ENCODE measurements at regions not wholly inside any gene's neighbourhood (a gene's known extent, or its start where the extent isn't known, plus 50 kb on each side); places are given as distances from the start of the nearest gene placed in this dataset.

GRCh38 chr2:142306131-142306530, 175.3 kb upstream of the LRP1B start:
- Histone ChIP-seq H3K27ac (ENCODE audit: low read depth, low read length) (no peak overlapping the region), H3K4me3 (ENCODE audit: extremely low read depth in 1 of 4, insufficient read depth in 2 of 4, low read depth in 3 of 4, low read length in 4 of 4) (no peak overlapping the region), H3K4me1 (replicated peaks in 1 of 4; ENCODE audit: control insufficient read depth in 3 of 4, insufficient read depth in 4 of 4, low read length in 3 of 4) (no peaks in the 10 kb centered on the region), H2BK120ac (replicated peaks; ENCODE audit: low read depth, low read length) (no peak overlapping the region), H3K27me3 (replicated peaks in 1 of 4; ENCODE audit: control insufficient read depth in 3 of 4, extremely low read depth in 1 of 4, insufficient read depth in 3 of 4, low read length in 3 of 4) (no peaks in the 10 kb centered on the region), H4K20me1 (replicated peaks in 1 of 2; ENCODE audit: control insufficient read depth in 1 of 2, insufficient read depth in 2 of 2, low read length in 2 of 2) (no peaks in the 10 kb centered on the region), H2BK20ac (ENCODE audit: low read length) (no peak overlapping the region), H3K23me2 (ENCODE audit: low read depth, low read length) (no peaks in the 10 kb centered on the region), H3K79me2 (ENCODE audit: control insufficient read depth in 1 of 2, insufficient read depth in 2 of 2, low read length in 2 of 2) (no peaks in the 10 kb centered on the region), H3K79me1 (ENCODE audit: low read depth, low read length) (no peaks in the 10 kb centered on the region), H3K18ac (ENCODE audit: extremely low read depth, low read length) (no peak overlapping the region), H2BK12ac (ENCODE audit: low read depth, low read length) (no peak overlapping the region), H4K8ac (ENCODE audit: extremely low read depth, insufficient read depth, low read length) (no peak overlapping the region), H3K9me3 (ENCODE audit: insufficient read depth in 2 of 2, low read depth in 1 of 2, low read length in 1 of 2) (peaks cover 14 to 17% of the 10 kb centered on the region in 2 experiments), H3K36me3 (ENCODE audit: control insufficient read depth in 2 of 4, insufficient read depth in 4 of 4, low read length in 3 of 4) (no peaks in the 10 kb centered on the region), H2AFZ (ENCODE audit: low read length) (no peak overlapping the region), H3K23ac (ENCODE audit: insufficient read length) (no peak overlapping the region), H3K9ac (replicated peaks in 1 of 4; ENCODE audit: extremely low read depth in 1 of 4, low read depth in 3 of 4, low read length in 3 of 4) (no peak overlapping the region), H2AK5ac (ENCODE audit: low read depth, low read length) (no peak overlapping the region), H4K5ac (ENCODE audit: insufficient read length, low read depth, low read length) (no peak overlapping the region), H4K91ac (replicated peaks; ENCODE audit: insufficient read length, low read length) (no peak overlapping the region), H3K4me2 (ENCODE audit: insufficient read depth in 1 of 2, low read depth in 2 of 2, low read length in 2 of 2) (no peak overlapping the region), H2BK5ac (ENCODE audit: low read depth, low read length) (no peak overlapping the region), H3K56ac (replicated peaks; ENCODE audit: insufficient read length, low read depth, low read length) (no peak overlapping the region), H3K14ac (ENCODE audit: insufficient read length) (no peak overlapping the region), H3K4ac (replicated peaks; ENCODE audit: insufficient read length, low read depth, low read length) (no peak overlapping the region), H2BK15ac (ENCODE audit: low read length) (no peak overlapping the region)
- TF ChIP-seq POLR2A (IDR thresholded peaks at IDR 0.05; ENCODE audit: control extremely low read depth in 1 of 2, low read depth in 2 of 2, low read length in 2 of 2) (no peak), CEBPB (IDR thresholded peaks at IDR 0.05; ENCODE audit: low read depth, low read length) (no peak), EGR1 (IDR thresholded peaks at IDR 0.05; ENCODE audit: borderline replicate concordance, low read depth, low read length) (no peak), BACH1 (IDR thresholded peaks at IDR 0.05; ENCODE audit: low read length) (no peak), GTF2F1 (IDR thresholded peaks at IDR 0.05; ENCODE audit: borderline replicate concordance, low read depth, low read length) (no peak), SIRT6 (IDR thresholded peaks at IDR 0.05; ENCODE audit: low read length) (no peak), BRCA1 (IDR thresholded peaks at IDR 0.05; ENCODE audit: low read depth, low read length) (no peak)
- POLR2A ChIA-PET (ENCODE audit: partially characterized antibody) = no interaction called here
- CTCF ChIA-PET (ENCODE audit: partially characterized antibody) = no interaction called here
- no peak for FAIRE-seq
- DNase-seq (ENCODE audit: low read depth in 1 of 2, low spot score in 2 of 2) = no peak

All from H1 (cell line).